ENCODE measurements at regions not wholly inside any gene's neighbourhood (a gene's known extent, or its start where the extent isn't known, plus 50 kb on each side); places are given as distances from the start of the nearest gene placed in this dataset.

DNA sequence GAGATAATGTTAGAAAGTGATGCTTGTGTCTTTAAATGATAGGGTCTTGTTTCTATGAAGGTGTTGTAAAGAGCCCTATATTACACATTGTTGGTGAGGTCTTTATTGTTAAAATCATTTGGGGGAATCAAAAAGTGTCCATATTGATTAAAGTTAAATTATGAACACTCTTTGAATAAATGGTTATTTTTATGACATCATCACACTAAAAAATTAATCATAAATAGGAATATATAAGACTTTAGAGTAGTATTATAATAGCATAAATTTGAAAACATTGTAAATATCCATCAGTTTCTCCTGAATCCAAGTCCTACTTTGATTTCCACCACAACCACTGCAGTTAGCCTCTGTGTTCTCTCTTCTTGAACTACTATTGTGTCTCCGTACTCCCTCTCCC, 136.3 kb downstream of the HTR1A start:
- TF ChIP-seq, protein P1, sequence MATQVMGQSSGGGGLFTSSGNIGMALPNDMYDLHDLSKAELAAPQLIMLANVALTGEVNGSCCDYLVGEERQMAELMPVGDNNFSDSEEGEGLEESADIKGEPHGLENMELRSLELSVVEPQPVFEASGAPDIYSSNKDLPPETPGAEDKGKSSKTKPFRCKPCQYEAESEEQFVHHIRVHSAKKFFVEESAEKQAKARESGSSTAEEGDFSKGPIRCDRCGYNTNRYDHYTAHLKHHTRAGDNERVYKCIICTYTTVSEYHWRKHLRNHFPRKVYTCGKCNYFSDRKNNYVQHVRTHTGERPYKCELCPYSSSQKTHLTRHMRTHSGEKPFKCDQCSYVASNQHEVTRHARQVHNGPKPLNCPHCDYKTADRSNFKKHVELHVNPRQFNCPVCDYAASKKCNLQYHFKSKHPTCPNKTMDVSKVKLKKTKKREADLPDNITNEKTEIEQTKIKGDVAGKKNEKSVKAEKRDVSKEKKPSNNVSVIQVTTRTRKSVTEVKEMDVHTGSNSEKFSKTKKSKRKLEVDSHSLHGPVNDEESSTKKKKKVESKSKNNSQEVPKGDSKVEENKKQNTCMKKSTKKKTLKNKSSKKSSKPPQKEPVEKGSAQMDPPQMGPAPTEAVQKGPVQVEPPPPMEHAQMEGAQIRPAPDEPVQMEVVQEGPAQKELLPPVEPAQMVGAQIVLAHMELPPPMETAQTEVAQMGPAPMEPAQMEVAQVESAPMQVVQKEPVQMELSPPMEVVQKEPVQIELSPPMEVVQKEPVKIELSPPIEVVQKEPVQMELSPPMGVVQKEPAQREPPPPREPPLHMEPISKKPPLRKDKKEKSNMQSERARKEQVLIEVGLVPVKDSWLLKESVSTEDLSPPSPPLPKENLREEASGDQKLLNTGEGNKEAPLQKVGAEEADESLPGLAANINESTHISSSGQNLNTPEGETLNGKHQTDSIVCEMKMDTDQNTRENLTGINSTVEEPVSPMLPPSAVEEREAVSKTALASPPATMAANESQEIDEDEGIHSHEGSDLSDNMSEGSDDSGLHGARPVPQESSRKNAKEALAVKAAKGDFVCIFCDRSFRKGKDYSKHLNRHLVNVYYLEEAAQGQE (IDR thresholded peaks at IDR 0.05; ENCODE audit: low read depth) = no peak
- TF ChIP-seq TEAD4 (IDR thresholded peaks at IDR 0.05) (no peak), EP300 (IDR thresholded peaks at IDR 0.05; ENCODE audit: borderline replicate concordance) (no peak), YY1 (IDR thresholded peaks at IDR 0.05; ENCODE audit: low read depth) (no peak)

DNA sequence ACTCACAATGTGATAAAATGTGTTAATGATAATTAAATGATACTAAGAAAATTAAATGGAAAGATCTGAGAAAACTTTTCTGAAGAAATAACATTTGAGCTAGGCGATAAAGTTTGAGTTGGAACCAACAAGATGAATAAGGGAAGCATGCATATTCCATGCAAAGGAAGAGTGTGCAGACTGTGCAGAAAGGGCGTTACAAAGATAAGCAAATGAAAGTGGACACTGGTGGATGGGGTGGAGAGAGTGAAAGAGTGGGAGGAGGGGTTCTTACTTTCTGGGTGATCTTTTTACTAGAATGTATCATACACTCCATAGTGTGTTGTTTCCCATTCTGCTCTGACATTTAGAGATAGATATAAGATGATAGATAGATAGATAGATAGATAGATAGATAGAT, 138.7 kb downstream of the HTR1A start:
- no peak for TF ChIP-seq FOXM1 (IDR thresholded peaks at IDR 0.05; ENCODE audit: borderline replicate concordance, low read depth)

DNA sequence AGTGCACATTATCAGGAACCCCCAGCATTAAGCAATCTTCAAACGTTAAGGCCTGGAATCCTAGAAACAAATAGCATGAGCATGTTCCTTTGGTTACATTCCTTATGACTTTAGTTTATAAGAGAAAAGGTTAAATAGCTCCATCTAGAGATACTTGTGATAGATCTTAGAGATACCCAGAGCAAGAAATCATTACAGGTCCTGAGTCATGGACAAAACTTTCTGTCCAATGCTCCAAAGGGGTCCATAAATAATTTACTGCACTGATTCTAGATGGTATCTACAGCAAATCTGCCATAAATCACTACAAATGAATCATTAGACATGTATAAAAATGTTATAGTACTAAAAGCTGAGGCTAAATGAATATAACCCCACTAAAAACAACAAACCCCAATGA, 139.6 kb downstream of the HTR1A start:
- TF ChIP-seq NFIC (IDR thresholded peaks at IDR 0.05) = no peak
- no peak for TF ChIP-seq EP300 (IDR thresholded peaks at IDR 0.05; ENCODE audit: borderline replicate concordance)
- TF ChIP-seq, protein P2, sequence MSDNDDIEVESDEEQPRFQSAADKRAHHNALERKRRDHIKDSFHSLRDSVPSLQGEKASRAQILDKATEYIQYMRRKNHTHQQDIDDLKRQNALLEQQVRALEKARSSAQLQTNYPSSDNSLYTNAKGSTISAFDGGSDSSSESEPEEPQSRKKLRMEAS (IDR thresholded peaks at IDR 0.05) = no peak
- TF ChIP-seq TEAD4 (IDR thresholded peaks at IDR 0.05) = no peak
- no peak for TF ChIP-seq CREB1 (IDR thresholded peaks at IDR 0.05; ENCODE audit: low read depth)
- no peak for TF ChIP-seq RAD21 (IDR thresholded peaks at IDR 0.05; ENCODE audit: low read depth)
- TF ChIP-seq TCF12 (IDR thresholded peaks at IDR 0.05; ENCODE audit: low read depth) = no peak
- TF ChIP-seq FOXM1 (IDR thresholded peaks at IDR 0.05; ENCODE audit: borderline replicate concordance, low read depth) = no peak
- no peak for TF ChIP-seq CEBPB (IDR thresholded peaks at IDR 0.05)
- TF ChIP-seq ZBTB7A (IDR thresholded peaks at IDR 0.05; ENCODE audit: low read depth) = no peak
- no peak for TF ChIP-seq EGR1 (IDR thresholded peaks at IDR 0.05)
- TF ChIP-seq, protein P3, sequence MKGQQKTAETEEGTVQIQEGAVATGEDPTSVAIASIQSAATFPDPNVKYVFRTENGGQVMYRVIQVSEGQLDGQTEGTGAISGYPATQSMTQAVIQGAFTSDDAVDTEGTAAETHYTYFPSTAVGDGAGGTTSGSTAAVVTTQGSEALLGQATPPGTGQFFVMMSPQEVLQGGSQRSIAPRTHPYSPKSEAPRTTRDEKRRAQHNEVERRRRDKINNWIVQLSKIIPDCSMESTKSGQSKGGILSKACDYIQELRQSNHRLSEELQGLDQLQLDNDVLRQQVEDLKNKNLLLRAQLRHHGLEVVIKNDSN (IDR thresholded peaks at IDR 0.05) = no peak
- TF ChIP-seq TAF1 (IDR thresholded peaks at IDR 0.05; ENCODE audit: low read depth) = no peak
- TF ChIP-seq, protein P1 (IDR thresholded peaks at IDR 0.05; ENCODE audit: low read depth) = no peak
- no peak for TF ChIP-seq YY1 (IDR thresholded peaks at IDR 0.05; ENCODE audit: low read depth)

DNA sequence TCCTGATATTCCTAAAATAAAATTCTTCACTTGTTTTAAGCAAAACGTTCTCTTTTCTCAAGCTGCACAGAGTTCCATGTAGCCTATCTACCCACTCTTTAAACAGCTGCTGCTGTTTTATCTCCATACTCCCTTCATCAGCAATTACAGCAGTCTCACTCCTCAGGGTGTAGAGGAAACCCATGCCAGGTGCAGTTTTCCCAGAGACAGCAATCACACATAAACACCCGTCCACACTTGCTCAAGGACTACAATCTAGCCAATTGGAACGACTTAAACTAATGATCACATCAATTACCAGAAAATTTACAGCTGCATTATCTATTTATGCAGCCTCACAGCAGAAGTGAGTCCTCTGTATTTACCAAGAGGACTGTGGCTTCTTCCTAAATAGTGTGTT, 141.7 kb downstream of the HTR1A start:
- TF ChIP-seq TEAD4 (IDR thresholded peaks at IDR 0.05) (no peak), ZBTB7A (IDR thresholded peaks at IDR 0.05; ENCODE audit: low read depth) (no peak), CREB1 (IDR thresholded peaks at IDR 0.05; ENCODE audit: low read depth) (no peak), TAF1 (IDR thresholded peaks at IDR 0.05; ENCODE audit: low read depth) (no peak), EGR1 (IDR thresholded peaks at IDR 0.05) (no peak), YY1 (IDR thresholded peaks at IDR 0.05; ENCODE audit: low read depth) (no peak)
- TF ChIP-seq, protein P1 (IDR thresholded peaks at IDR 0.05; ENCODE audit: low read depth) = no peak
- TF ChIP-seq, protein P3 (IDR thresholded peaks at IDR 0.05) = no peak

DNA sequence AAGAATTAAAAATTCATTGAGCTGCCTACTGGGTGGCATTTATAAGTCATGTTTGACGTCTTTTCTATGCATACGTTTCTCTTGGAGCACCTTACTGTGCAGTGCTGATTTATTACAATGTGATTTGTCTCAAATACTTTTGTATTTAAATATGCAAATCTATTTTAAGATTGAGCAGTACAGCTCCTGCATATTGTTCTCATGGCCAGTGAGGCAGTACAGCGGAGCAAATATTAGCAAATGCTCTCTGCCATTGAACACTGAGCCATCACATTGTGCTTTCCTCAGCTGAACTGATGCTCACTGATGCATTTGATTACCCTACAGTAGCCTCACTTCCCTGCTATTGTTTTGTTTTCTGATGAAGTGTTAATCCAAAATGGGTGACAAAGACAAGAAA, 149.6 kb downstream of the HTR1A start:
- TF ChIP-seq TCF12 (IDR thresholded peaks at IDR 0.05; ENCODE audit: low read depth) (no peak), ZBTB7A (IDR thresholded peaks at IDR 0.05; ENCODE audit: low read depth) (no peak), FOXM1 (IDR thresholded peaks at IDR 0.05; ENCODE audit: borderline replicate concordance, low read depth) (no peak), EP300 (IDR thresholded peaks at IDR 0.05; ENCODE audit: borderline replicate concordance) (no peak), TAF1 (IDR thresholded peaks at IDR 0.05; ENCODE audit: low read depth) (no peak), YY1 (IDR thresholded peaks at IDR 0.05; ENCODE audit: low read depth) (no peak), CREB1 (IDR thresholded peaks at IDR 0.05; ENCODE audit: low read depth) (no peak), RAD21 (IDR thresholded peaks at IDR 0.05; ENCODE audit: low read depth) (no peak), TEAD4 (IDR thresholded peaks at IDR 0.05) (no peak), NFIC (IDR thresholded peaks at IDR 0.05) (no peak)
- TF ChIP-seq, protein P3 (IDR thresholded peaks at IDR 0.05) = no peak
- TF ChIP-seq, protein P1 (IDR thresholded peaks at IDR 0.05; ENCODE audit: low read depth) = no peak
